MCF 10A (cell line): ENCODE measurements at regions not wholly inside any gene's neighbourhood (a gene's known extent, or its start where the extent isn't known, plus 50 kb on each side); places are given as distances from the start of the nearest gene placed in this dataset.

ENCODE experiments used
- BruUV-seq: library from RNA; stranded (reverse); fragments of 400-500 nt; replicated peaks from 2 replicates; lab custom pipeline; 2021; lab: Mats Ljungman, UMichigan
- CTCF ChIA-PET: fragments of 300-600 bp; sonication (Branson Sonifier 250); formaldehyde crosslinking; extraction: SDS; loops from one replicate; lab custom pipeline; 2021; ENCODE audit warnings: antibody characterized with exemption, inconsistent platforms; lab: Yijun Ruan, JAX
- POLR2A ChIA-PET: fragments of 300-600, 350-650 bp; sonication (Branson Sonifier 250); formaldehyde crosslinking; extraction: SDS; loops from one replicate; lab custom pipeline; 2020; ENCODE audit warnings: antibody characterized with exemption, inconsistent platforms; lab: Yijun Ruan, JAX
- DNase-seq: peaks from one replicate; pipeline ENCODE4 v3.0.0-alpha.2; 2018; ENCODE audit not compliant: unreplicated experiment
- H3K27ac Mint-ChIP-seq: one replicate; pipeline ENCODE4 v1.8.0; 2022; ENCODE audit warnings: mild to moderate bottlenecking, low read depth, mixed read lengths; ENCODE audit not compliant: unreplicated experiment
- H3K27me3 Mint-ChIP-seq: one replicate; pipeline ENCODE4 v1.8.0; 2022; ENCODE audit warnings: mixed read lengths; ENCODE audit not compliant: insufficient read depth, unreplicated experiment
- H3K36me3 Mint-ChIP-seq: one replicate; pipeline ENCODE4 v1.8.0; 2022; ENCODE audit warnings: mild to moderate bottlenecking, moderate library complexity, mixed read lengths; ENCODE audit not compliant: insufficient read depth, unreplicated experiment
- H3K4me1 Mint-ChIP-seq: one replicate; pipeline ENCODE4 v1.8.0; 2022; ENCODE audit warnings: mixed read lengths; ENCODE audit not compliant: insufficient read depth, unreplicated experiment
- H3K4me3 Mint-ChIP-seq: one replicate; pipeline ENCODE4 v1.8.0; 2022; ENCODE audit warnings: mild to moderate bottlenecking, moderate library complexity, mixed read lengths; ENCODE audit not compliant: unreplicated experiment
- H3K9me3 Mint-ChIP-seq: one replicate; pipeline ENCODE4 v1.8.0; 2022; ENCODE audit warnings: mixed read lengths; ENCODE audit not compliant: unreplicated experiment
- intact Hi-C: fragments of 100-400 bp; cut with micrococcal nuclease; formaldehyde crosslinking; loops from 2 replicates; pipeline ENCODE4 v1.14.1; 2022
- TF ChIP-seq, protein P1 (sequence below): fragments of 200-600 bp; IDR thresholded peaks from one replicate; pipeline ENCODE4 v1.8.0; 2022; ENCODE audit warnings: antibody characterized with exemption, mild to moderate bottlenecking; ENCODE audit not compliant: unreplicated experiment

DNA sequence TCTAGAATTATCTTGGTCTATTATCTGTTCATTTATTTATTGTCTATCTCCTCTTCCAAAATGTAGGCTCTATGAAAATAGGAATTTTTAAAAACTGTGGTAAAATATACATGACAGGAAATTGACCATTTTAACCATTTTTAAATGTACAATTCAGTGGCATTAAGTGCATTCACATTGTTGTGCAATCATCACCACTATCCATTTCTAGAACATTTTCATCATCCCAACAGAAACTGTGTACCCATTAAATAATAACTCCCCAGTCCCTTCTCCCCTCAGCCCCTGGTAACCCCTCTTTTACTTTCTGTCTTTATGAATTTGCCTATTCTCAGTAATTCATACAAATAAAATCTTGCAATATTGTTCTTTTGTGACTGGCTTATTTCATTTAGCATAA is 71.1 kb upstream of the LCLAT1 start:
- ChIA-PET POLR2A (no interaction called here), CTCF (no interaction called here)
- TF ChIP-seq, protein P1, sequence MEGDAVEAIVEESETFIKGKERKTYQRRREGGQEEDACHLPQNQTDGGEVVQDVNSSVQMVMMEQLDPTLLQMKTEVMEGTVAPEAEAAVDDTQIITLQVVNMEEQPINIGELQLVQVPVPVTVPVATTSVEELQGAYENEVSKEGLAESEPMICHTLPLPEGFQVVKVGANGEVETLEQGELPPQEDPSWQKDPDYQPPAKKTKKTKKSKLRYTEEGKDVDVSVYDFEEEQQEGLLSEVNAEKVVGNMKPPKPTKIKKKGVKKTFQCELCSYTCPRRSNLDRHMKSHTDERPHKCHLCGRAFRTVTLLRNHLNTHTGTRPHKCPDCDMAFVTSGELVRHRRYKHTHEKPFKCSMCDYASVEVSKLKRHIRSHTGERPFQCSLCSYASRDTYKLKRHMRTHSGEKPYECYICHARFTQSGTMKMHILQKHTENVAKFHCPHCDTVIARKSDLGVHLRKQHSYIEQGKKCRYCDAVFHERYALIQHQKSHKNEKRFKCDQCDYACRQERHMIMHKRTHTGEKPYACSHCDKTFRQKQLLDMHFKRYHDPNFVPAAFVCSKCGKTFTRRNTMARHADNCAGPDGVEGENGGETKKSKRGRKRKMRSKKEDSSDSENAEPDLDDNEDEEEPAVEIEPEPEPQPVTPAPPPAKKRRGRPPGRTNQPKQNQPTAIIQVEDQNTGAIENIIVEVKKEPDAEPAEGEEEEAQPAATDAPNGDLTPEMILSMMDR: no peak
- no peak for DNase-seq
- Mint-ChIP-seq H3K27ac (no peak overlapping the region), H3K36me3 (no peaks in the 10 kb centered on the region), H3K27me3 (no peaks in the 10 kb centered on the region), H3K9me3 (no peaks in the 10 kb centered on the region), H3K4me3 (no peak overlapping the region), H3K4me1 (no peaks in the 10 kb centered on the region)
- intact Hi-C loops: no loop called here
- no TSS peak for BruUV-seq

DNA sequence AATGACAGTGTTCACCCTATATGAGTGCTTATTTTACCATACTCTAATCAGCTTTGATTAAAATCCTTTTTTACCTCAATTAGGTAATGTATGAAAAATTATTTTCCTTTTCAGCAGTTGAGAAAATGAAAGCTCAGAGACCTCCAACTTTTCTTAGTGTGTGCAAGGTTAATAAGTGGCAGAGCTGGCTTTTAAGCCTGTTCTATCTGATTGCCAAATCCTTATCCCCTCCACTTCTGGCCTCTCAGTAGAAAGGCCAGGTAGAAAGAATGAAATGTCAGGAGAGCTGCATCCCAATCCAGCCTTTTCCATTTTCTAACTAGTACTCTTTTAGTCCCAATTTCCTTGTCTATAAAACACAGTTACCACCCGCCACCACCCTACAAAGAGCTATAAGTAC is 67.6 kb upstream of the LCLAT1 start:
- H3K9me3 Mint-ChIP-seq: no peaks in the 10 kb centered on the region
- CTCF ChIA-PET: interaction anchor here (1.4 kb wide), 1 partner anchor 332 kb away, joined by 4 read pairs; no protein-coding TSS in a partner anchor
- peaks cover 26% of the 10 kb centered on the region for H3K27me3 Mint-ChIP-seq
- no peak overlapping the region for H3K4me3 Mint-ChIP-seq
- no peak overlapping the region for H3K27ac Mint-ChIP-seq
- DNase-seq: no peak
- BruUV-seq: no TSS peak
- POLR2A ChIA-PET: no interaction called here
- no peaks in the 10 kb centered on the region for H3K4me1 Mint-ChIP-seq
- H3K36me3 Mint-ChIP-seq: no peaks in the 10 kb centered on the region
- intact Hi-C loops: no loop called here
- TF ChIP-seq, protein P1: no peak

DNA sequence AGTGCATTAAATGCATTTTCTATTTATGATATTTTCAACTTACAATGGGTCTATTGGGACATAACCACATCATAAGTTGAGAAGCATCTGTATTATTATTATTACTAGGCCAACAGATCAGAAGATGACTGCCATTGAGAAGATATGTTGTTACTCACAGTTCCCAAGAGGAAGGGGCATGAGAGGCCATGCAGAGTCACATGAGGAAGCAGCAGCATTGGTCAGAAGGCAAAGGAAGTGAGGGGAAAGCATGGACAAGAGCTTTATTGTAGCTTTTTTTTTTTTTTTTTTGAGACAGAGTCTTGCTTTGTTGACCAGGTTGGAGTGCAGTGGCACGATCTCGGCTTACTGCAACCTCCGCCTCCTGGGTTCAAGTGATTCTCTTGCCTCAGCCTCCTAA is 66.2 kb upstream of the LCLAT1 start:
- no peaks in the 10 kb centered on the region for H3K9me3 Mint-ChIP-seq
- peaks cover 27% of the 10 kb centered on the region for H3K27me3 Mint-ChIP-seq
- no peaks in the 10 kb centered on the region for H3K4me1 Mint-ChIP-seq
- H3K36me3 Mint-ChIP-seq: no peaks in the 10 kb centered on the region
- BruUV-seq: no TSS peak
- H3K4me3 Mint-ChIP-seq: no peak overlapping the region
- POLR2A ChIA-PET: no interaction called here
- CTCF ChIA-PET: no interaction called here
- TF ChIP-seq, protein P1: no peak
- H3K27ac Mint-ChIP-seq: no peak overlapping the region
- intact Hi-C loops: no loop called here
- DNase-seq: no peak

DNA sequence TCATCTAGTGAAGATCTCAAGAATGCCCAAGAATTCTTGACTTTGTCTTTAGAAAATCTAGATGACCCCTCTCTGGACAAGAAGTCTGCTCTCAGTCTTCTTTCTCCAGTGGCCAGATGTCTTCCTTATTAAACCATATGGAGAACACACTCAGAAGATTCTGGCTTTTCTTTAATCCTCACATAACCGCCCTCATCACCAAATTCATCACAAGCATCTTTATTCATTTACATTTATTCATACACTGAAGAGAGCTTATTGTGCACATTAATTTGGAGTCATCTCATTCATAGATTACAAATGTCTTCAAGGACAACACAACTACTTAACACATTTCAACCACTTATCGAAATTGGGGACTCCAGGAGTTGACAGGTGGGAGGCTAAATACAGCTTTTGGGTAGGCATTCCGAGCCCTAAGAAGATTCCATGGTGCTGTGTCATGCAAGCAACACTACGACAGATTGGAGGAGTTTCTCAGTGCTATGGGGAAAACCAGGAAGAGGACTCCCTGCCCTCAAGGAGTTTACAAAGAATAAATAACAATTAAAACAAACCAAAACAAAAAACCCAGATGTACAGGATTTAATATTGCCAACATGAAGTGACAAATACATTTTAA is 64.8 kb upstream of the LCLAT1 start:
- no peak overlapping the region for H3K4me3 Mint-ChIP-seq
- ChIA-PET CTCF (interaction anchor here (0.7 kb wide), 1 partner anchor 227 kb away, joined by 3 read pairs; no protein-coding TSS in a partner anchor), POLR2A (no interaction called here)
- no peak overlapping the region for H3K27ac Mint-ChIP-seq
- DNase-seq: no peak
- intact Hi-C loops: no loop called here
- no peaks in the 10 kb centered on the region for H3K36me3 Mint-ChIP-seq
- no peaks in the 10 kb centered on the region for H3K9me3 Mint-ChIP-seq
- H3K27me3 Mint-ChIP-seq: peaks cover 27% of the 10 kb centered on the region
- TF ChIP-seq, protein P1: no peak
- no peaks in the 10 kb centered on the region for H3K4me1 Mint-ChIP-seq
- no TSS peak for BruUV-seq
